Neural crest cell (in vitro differentiated cells): ENCODE measurements at regions not wholly inside any gene's neighbourhood (a gene's known extent, or its start where the extent isn't known, plus 50 kb on each side); places are given as distances from the start of the nearest gene placed in this dataset.

Experiments used
- DNase-seq: peaks from one replicate; pipeline ENCODE4 v3.0.0; 2021; ENCODE audit warnings: low read depth, mixed read lengths, low spot score
- H3K27ac Mint-ChIP-seq: one replicate; pipeline ENCODE4 v1.8.0; 2021; ENCODE audit warnings: mild to moderate bottlenecking, mixed read lengths; ENCODE audit not compliant: unreplicated experiment
- H3K27me3 Mint-ChIP-seq: 2 replicates; pipeline ENCODE4 v1.8.0; 2021; ENCODE audit warnings: low read depth, mild to moderate bottlenecking, mixed read lengths
- H3K36me3 Mint-ChIP-seq: 2 replicates; pipeline ENCODE4 v1.8.0; 2021; ENCODE audit warnings: low read depth, mild to moderate bottlenecking, mixed read lengths
- H3K4me1 Mint-ChIP-seq: 2 replicates; pipeline ENCODE4 v1.8.0; 2021; ENCODE audit warnings: mixed read lengths
- H3K4me3 Mint-ChIP-seq: one replicate; pipeline ENCODE4 v1.8.0; 2021; ENCODE audit warnings: mild to moderate bottlenecking, mixed read lengths
- H3K9me3 Mint-ChIP-seq: 2 replicates; pipeline ENCODE4 v1.8.0; 2021; ENCODE audit warnings: mixed read lengths
- CTCF ChIP-seq: fragments of 200-600 bp; sonication (generic); conservative IDR thresholded peaks from 2 replicates; pipeline ENCODE4 v1.5.0; 2021; ENCODE audit warnings: antibody characterized with exemption, mild to moderate bottlenecking

- no peak for DNase-seq
- Mint-ChIP-seq H3K27me3 (no peaks in the 10 kb centered on the region), H3K9me3 (peaks cover 5% of the 10 kb centered on the region), H3K4me3 (no peak overlapping the region), H3K36me3 (no peaks in the 10 kb centered on the region), H3K4me1 (no peaks in the 10 kb centered on the region), H3K27ac (no peak overlapping the region)
- TF ChIP-seq CTCF: no peak
Observed at GRCh38 chr10:2488446-2489005, 578.8 kb upstream of the PFKP start.

- Mint-ChIP-seq H3K4me3 (no peak overlapping the region), H3K36me3 (no peaks in the 10 kb centered on the region), H3K9me3 (peaks cover 3% of the 10 kb centered on the region), H3K4me1 (no peaks in the 10 kb centered on the region), H3K27ac (no peak overlapping the region), H3K27me3 (no peaks in the 10 kb centered on the region)
- DNase-seq: no peak
- TF ChIP-seq CTCF: no peak
Observed at GRCh38 chr10:2487921-2488320, 579.4 kb upstream of the PFKP start.

GRCh38 chr10:2478656-2479055 lies 588.7 kb upstream of the PFKP start:
- H3K27ac Mint-ChIP-seq: no peak overlapping the region
- no peak for DNase-seq
- no peak overlapping the region for H3K4me3 Mint-ChIP-seq
- peaks cover 3% of the 10 kb centered on the region for H3K36me3 Mint-ChIP-seq
- no peaks in the 10 kb centered on the region for H3K27me3 Mint-ChIP-seq
- peaks cover 8% of the 10 kb centered on the region for H3K4me1 Mint-ChIP-seq
- peaks cover 4% of the 10 kb centered on the region for H3K9me3 Mint-ChIP-seq
- TF ChIP-seq CTCF: no peak

GRCh38 chr10:2476812-2477553 lies 590.4 kb upstream of the PFKP start:
- no peak for TF ChIP-seq CTCF
- Mint-ChIP-seq H3K9me3 (peaks cover 9% of the 10 kb centered on the region), H3K27ac (no peak overlapping the region), H3K4me1 (peaks cover 8% of the 10 kb centered on the region), H3K4me3 (no peak overlapping the region), H3K36me3 (peaks cover 3% of the 10 kb centered on the region), H3K27me3 (no peaks in the 10 kb centered on the region)
- no peak for DNase-seq

- Mint-ChIP-seq H3K4me3 (no peak overlapping the region), H3K27ac (no peak overlapping the region), H3K9me3 (peaks cover 9% of the 10 kb centered on the region), H3K36me3 (peaks cover 3% of the 10 kb centered on the region), H3K27me3 (no peaks in the 10 kb centered on the region), H3K4me1 (peaks cover 8% of the 10 kb centered on the region)
- TF ChIP-seq CTCF: no peak
- DNase-seq: no peak
Observed at GRCh38 chr10:2476218-2476811, 591.0 kb upstream of the PFKP start.
